GM12878 (cell line): ENCODE measurements at regions not wholly inside any gene's neighbourhood (a gene's known extent, or its start where the extent isn't known, plus 50 kb on each side); places are given as distances from the start of the nearest gene placed in this dataset.

ENCODE experiments used
- ATAC-seq: fragments of 200-7000 bp; cut with Tn5 transposase; 3 replicates; pipeline ENCODE4 v1.9.1; 2020; ENCODE audit warnings: mild to moderate bottlenecking, moderate library complexity
- BruUV-seq: library from RNA; stranded (reverse); fragments of 400-500 nt; replicated peaks from 2 replicates; lab custom pipeline; 2021; lab: Mats Ljungman, UMichigan
- CTCF ChIA-PET: fragments of 300-600 bp; sonication (Branson Sonifier 250); formaldehyde crosslinking; extraction: SDS; loops from one replicate; lab custom pipeline; 2021; ENCODE audit warnings: inconsistent platforms; lab: Yijun Ruan, JAX
- POLR2A ChIA-PET: fragments of 350-600 bp; formaldehyde crosslinking; extraction: SDS; loops from one replicate; lab custom pipeline; 2021; ENCODE audit warnings: inconsistent platforms; lab: Charles Lee
- RAD21 ChIA-PET: fragments of 300-600 bp; sonication (Branson Sonifier 250); formaldehyde crosslinking; loops from one replicate; lab custom pipeline; 2023; ENCODE audit warnings: antibody characterized with exemption; ENCODE audit not compliant: unreplicated experiment; lab: Charles Lee
- SMC1A ChIA-PET: fragments of 300-600 bp; sonication (Branson Sonifier 250); formaldehyde crosslinking; loops from one replicate; lab custom pipeline; 2023; ENCODE audit not compliant: unreplicated experiment, uncharacterized antibody; lab: Charles Lee
- DNase-seq: peaks from one replicate; pipeline ENCODE4 v3.0.0-alpha.2; 2011; ENCODE audit warnings: low read depth, low spot score
- FAIRE-seq: peaks from 3 replicates; lab custom pipeline; 2011; peaks lifted over from hg19 to GRCh38; lab: Jason Lieb, UNC
- H2AFZ ChIP-seq: 2 replicates; pipeline ENCODE4 v1.6.0; 2011; ENCODE audit warnings: low read depth, low read length, control low read depth; ENCODE audit not compliant: control insufficient read depth
- H3K27ac ChIP-seq: 2 replicates; pipeline ENCODE4 v1.5.1; 2011; ENCODE audit warnings: control low read depth; ENCODE audit not compliant: control insufficient read depth, insufficient read depth
- H3K27me3 ChIP-seq, 2 experiments: replicated peaks in 1 of 2; 2 replicates each; pipeline versions ENCODE4 v1.6.0 to v1.6.1; 2011; ENCODE audit warnings: low read length in 1 of 2; ENCODE audit not compliant: control insufficient read depth in 2 of 2, insufficient read depth in 2 of 2
- H3K36me3 ChIP-seq, 2 experiments: 2 replicates each; pipeline ENCODE4 v1.5.1; 2011; ENCODE audit warnings: low read length in 1 of 2; ENCODE audit not compliant: control insufficient read depth in 2 of 2, insufficient read depth in 2 of 2
- H3K4me1 ChIP-seq: 2 replicates; pipeline ENCODE4 v1.6.1; 2011; ENCODE audit warnings: mild to moderate bottlenecking, low read length, moderate library complexity, mixed read lengths; ENCODE audit not compliant: control insufficient read depth, insufficient read depth
- H3K4me2 ChIP-seq: 2 replicates; pipeline ENCODE4 v1.6.0; 2011; ENCODE audit warnings: control low read depth; ENCODE audit not compliant: control insufficient read depth, insufficient read depth
- H3K4me3 ChIP-seq: fragments of 200-600 bp; sonication (generic); 2 replicates; pipeline ENCODE4 v1.5.1; 2016
- H3K79me2 ChIP-seq: 2 replicates; pipeline ENCODE4 v1.6.0; 2011; ENCODE audit warnings: low read length; ENCODE audit not compliant: control insufficient read depth, insufficient read depth
- H3K9ac ChIP-seq: 2 replicates; pipeline ENCODE4 v1.8.0; 2011; ENCODE audit warnings: low read length, control low read depth, mixed read lengths; ENCODE audit not compliant: control insufficient read depth, insufficient read depth
- H3K9me3 ChIP-seq: replicated peaks from 3 replicates; pipeline ENCODE4 v1.5.1; 2011; ENCODE audit warnings: mild to moderate bottlenecking, low read length; ENCODE audit not compliant: control insufficient read depth, insufficient read depth
- H4K20me1 ChIP-seq: 2 replicates; pipeline ENCODE4 v1.6.0; 2011; ENCODE audit not compliant: control insufficient read depth, insufficient read depth
- ASH2L ChIP-seq: fragments of 300-600, 200-600 bp; sonication (generic); IDR thresholded peaks from 2 replicates; pipeline ENCODE4 v1.6.1; 2017; ENCODE audit warnings: low read depth, mild to moderate bottlenecking, borderline replicate concordance
- EED ChIP-seq: sonication (generic); IDR thresholded peaks from 2 replicates; pipeline ENCODE4 v1.6.1; 2016; ENCODE audit warnings: antibody characterized with exemption, low read depth
- GABPA ChIP-seq: IDR thresholded peaks from 2 replicates; pipeline ENCODE4 v1.6.1; 2014; ENCODE audit warnings: antibody characterized with exemption, low read depth, mild to moderate bottlenecking, inconsistent platforms
- HCFC1 ChIP-seq: fragments of 150-350 bp; IDR thresholded peaks from 2 replicates; pipeline ENCODE4 v1.6.1; 2014; ENCODE audit warnings: low read length
- IKZF1 ChIP-seq: fragments of 450-650 bp; conservative IDR thresholded peaks from 2 replicates; pipeline ENCODE4 v1.6.1; 2017; ENCODE audit warnings: antibody characterized with exemption, mild to moderate bottlenecking
- KAT2A ChIP-seq: conservative IDR thresholded peaks from 2 replicates; pipeline ENCODE4 v1.6.1; 2011; ENCODE audit warnings: low read depth, low read length; ENCODE audit not compliant: control insufficient read depth
- KLF5 ChIP-seq: fragments of 450-650 bp; IDR thresholded peaks from 2 replicates; pipeline ENCODE4 v1.6.1; 2014; ENCODE audit warnings: mild to moderate bottlenecking; ENCODE audit not compliant: partially characterized antibody
- NFXL1 ChIP-seq: fragments of 450-650 bp; IDR thresholded peaks from 2 replicates; pipeline ENCODE4 v1.6.1; 2017; ENCODE audit warnings: antibody characterized with exemption, mild to moderate bottlenecking, borderline replicate concordance
- PBX3 ChIP-seq: IDR thresholded peaks from 2 replicates; pipeline ENCODE4 v1.6.1; 2011; ENCODE audit warnings: mild to moderate bottlenecking, low read depth, low read length, moderate library complexity; ENCODE audit not compliant: insufficient replicate concordance
- POU2F2 ChIP-seq: IDR thresholded peaks from 3 replicates; pipeline ENCODE4 v1.6.1; 2011; ENCODE audit warnings: low read depth, mild to moderate bottlenecking, low read length, borderline replicate concordance
- RAD21 ChIP-seq: IDR thresholded peaks from 2 replicates; pipeline ENCODE4 v1.6.1; 2011; ENCODE audit warnings: mild to moderate bottlenecking, low read depth, low read length, moderate library complexity; ENCODE audit not compliant: insufficient read depth
- RELA ChIP-seq: fragments of 450-650 bp; IDR thresholded peaks from 2 replicates; pipeline ENCODE4 v1.8.0; 2014; ENCODE audit warnings: borderline replicate concordance; ENCODE audit not compliant: partially characterized antibody
- SMARCA5 ChIP-seq: fragments of 450-650 bp; IDR thresholded peaks from 2 replicates; pipeline ENCODE4 v1.6.1; 2017; ENCODE audit warnings: mild to moderate bottlenecking
- WGBS: methylation state at CpG from one replicate; pipeline ENCODE4 v1.1.6; 2016; ENCODE audit warnings: low lambda C conversion rate; ENCODE audit not compliant: insufficient replicate concordance, insufficient coverage; ENCODE audit errors: missing lambda C conversion rate; 5-methylcytosine and 5-hydroxymethylcytosine counted together
- in situ Hi-C: fragments of 300-500 bp; cut with MboI; formaldehyde crosslinking; loops from 9 replicates; pipeline ENCODE4 v1.14.3; 2018; ENCODE audit warnings: mixed read lengths
- intact Hi-C: fragments of 100-400 bp; cut with micrococcal nuclease; formaldehyde crosslinking; loops from one replicate; pipeline ENCODE4 v1.14.2; 2022; ENCODE audit not compliant: unreplicated experiment
- TF ChIP-seq, protein P1 (sequence below): IDR thresholded peaks from 2 replicates; pipeline ENCODE4 v1.6.1; 2012; ENCODE audit warnings: low read depth, low read length, improper control_type of control experiment
- TF ChIP-seq, protein P2 (sequence below): fragments of 450-650 bp; formaldehyde crosslinking; IDR thresholded peaks from 2 replicates; pipeline ENCODE4 v1.5.0; 2022; ENCODE audit warnings: mild to moderate bottlenecking, missing genetic modification characterization

- BruUV-seq = no TSS peak
- no peaks in the 10 kb centered on the region for H3K36me3 ChIP-seq
- ATAC-seq (no peak), DNase-seq (no peak), FAIRE-seq (no peak)
- TF ChIP-seq EED (no peak), PBX3 (no peak), RAD21 (no peak), NFXL1 (no peak), ASH2L (no peak), KLF5 (no peak), HCFC1 (no peak), IKZF1 (no peak), KAT2A (no peak), GABPA (no peak), POU2F2 (no peak), SMARCA5 (no peak), RELA (no peak)
- TF ChIP-seq, protein P1, sequence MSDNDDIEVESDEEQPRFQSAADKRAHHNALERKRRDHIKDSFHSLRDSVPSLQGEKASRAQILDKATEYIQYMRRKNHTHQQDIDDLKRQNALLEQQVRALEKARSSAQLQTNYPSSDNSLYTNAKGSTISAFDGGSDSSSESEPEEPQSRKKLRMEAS = no peak
- TF ChIP-seq, protein P2, sequence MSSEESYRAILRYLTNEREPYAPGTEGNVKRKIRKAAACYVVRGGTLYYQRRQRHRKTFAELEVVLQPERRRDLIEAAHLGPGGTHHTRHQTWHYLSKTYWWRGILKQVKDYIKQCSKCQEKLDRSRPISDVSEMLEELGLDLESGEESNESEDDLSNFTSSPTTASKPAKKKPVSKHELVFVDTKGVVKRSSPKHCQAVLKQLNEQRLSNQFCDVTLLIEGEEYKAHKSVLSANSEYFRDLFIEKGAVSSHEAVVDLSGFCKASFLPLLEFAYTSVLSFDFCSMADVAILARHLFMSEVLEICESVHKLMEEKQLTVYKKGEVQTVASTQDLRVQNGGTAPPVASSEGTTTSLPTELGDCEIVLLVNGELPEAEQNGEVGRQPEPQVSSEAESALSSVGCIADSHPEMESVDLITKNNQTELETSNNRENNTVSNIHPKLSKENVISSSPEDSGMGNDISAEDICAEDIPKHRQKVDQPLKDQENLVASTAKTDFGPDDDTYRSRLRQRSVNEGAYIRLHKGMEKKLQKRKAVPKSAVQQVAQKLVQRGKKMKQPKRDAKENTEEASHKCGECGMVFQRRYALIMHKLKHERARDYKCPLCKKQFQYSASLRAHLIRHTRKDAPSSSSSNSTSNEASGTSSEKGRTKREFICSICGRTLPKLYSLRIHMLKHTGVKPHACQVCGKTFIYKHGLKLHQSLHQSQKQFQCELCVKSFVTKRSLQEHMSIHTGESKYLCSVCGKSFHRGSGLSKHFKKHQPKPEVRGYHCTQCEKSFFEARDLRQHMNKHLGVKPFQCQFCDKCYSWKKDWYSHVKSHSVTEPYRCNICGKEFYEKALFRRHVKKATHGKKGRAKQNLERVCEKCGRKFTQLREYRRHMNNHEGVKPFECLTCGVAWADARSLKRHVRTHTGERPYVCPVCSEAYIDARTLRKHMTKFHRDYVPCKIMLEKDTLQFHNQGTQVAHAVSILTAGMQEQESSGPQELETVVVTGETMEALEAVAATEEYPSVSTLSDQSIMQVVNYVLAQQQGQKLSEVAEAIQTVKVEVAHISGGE = no peak
- H3K4me2 ChIP-seq = no peak overlapping the region
- 13% methylated on average over 4 of the region's 4 CpGs for WGBS
- H3K27ac ChIP-seq = no peak overlapping the region
- in situ Hi-C loops (no loop called here), intact Hi-C loops (no loop called here)
- H3K79me2 ChIP-seq = no peaks in the 10 kb centered on the region
- POLR2A ChIA-PET = no interaction called here
- SMC1A ChIA-PET = interaction anchor here (1.1 kb wide), 1 partner anchor 44 kb away, joined by 3 read pairs; no protein-coding TSS in a partner anchor
- H3K9me3 ChIP-seq = no peaks in the 10 kb centered on the region; the same call in 2 of the 3 replicates
- RAD21 ChIA-PET = no interaction called here
- no peaks in the 10 kb centered on the region for H4K20me1 ChIP-seq
- no peaks in the 10 kb centered on the region for H3K4me1 ChIP-seq
- no peak overlapping the region for H3K4me3 ChIP-seq
- H2AFZ ChIP-seq = no peak overlapping the region
- H3K27me3 ChIP-seq = no peaks in the 10 kb centered on the region
- no peak overlapping the region for H3K9ac ChIP-seq
- CTCF ChIA-PET = no interaction called here
Observed at GRCh38 chr5:3858524-3858923, 262.9 kb downstream of the IRX1 start.
